HEK293 (cell line): ENCODE measurements at regions not wholly inside any gene's neighbourhood (a gene's known extent, or its start where the extent isn't known, plus 50 kb on each side); places are given as distances from the start of the nearest gene placed in this dataset.

Source experiments
- CTCF ChIA-PET: fragments of 350-600 bp; formaldehyde crosslinking; extraction: SDS; loops from one replicate; lab custom pipeline; 2021; ENCODE audit warnings: antibody characterized with exemption; lab: Yijun Ruan, JAX
- POLR2A ChIA-PET: fragments of 300-600 bp; formaldehyde crosslinking; extraction: SDS; loops from one replicate; lab custom pipeline; 2020; ENCODE audit warnings: antibody characterized with exemption, inconsistent platforms; lab: Yijun Ruan, JAX
- H3K27ac ChIP-seq: fragments of 200-500 bp; sonication (Bioruptor generic); 2 replicates; pipeline ENCODE4 v1.5.1; 2014; ENCODE audit warnings: low read depth, low read length, control low read depth, inconsistent platforms; ENCODE audit errors: extremely low read depth
- H3K36me3 ChIP-seq, 2 experiments: fragments of 200-500 bp in 1 of 2; sonication (Bioruptor generic) in 1 of 2; 1 replicate in 1 of 2; 2 replicates in 1 of 2; pipeline ENCODE4 v1.5.1; 2014 to 2017; ENCODE audit warnings: inconsistent platforms in 2 of 2, low read length in 2 of 2; ENCODE audit not compliant: control insufficient read depth in 2 of 2, insufficient read depth in 1 of 2
- H3K4me1 ChIP-seq: fragments of 200-500 bp; sonication (Bioruptor generic); 2 replicates; pipeline ENCODE4 v1.5.1; 2014; ENCODE audit warnings: mild to moderate bottlenecking, low read length, inconsistent platforms; ENCODE audit not compliant: control insufficient read depth, insufficient read depth
- H3K4me3 ChIP-seq: 2 replicates; pipeline ENCODE4 v1.5.1; 2011; ENCODE audit warnings: low read depth, mild to moderate bottlenecking, control low read depth, low read length, moderate library complexity
- H3K9me3 ChIP-seq: fragments of 200-500 bp; sonication (Bioruptor generic); 2 replicates; pipeline ENCODE4 v1.5.1; 2014; ENCODE audit warnings: low read depth, low read length, inconsistent platforms; ENCODE audit not compliant: control insufficient read depth, insufficient read depth
- ATF2 ChIP-seq: fragments of 450-650 bp; formaldehyde crosslinking; IDR thresholded peaks from 2 replicates; pipeline ENCODE4 v1.5.1; 2016; ENCODE audit warnings: missing biosample characterization, missing genetic modification characterization, low read depth
- PRDM10 ChIP-seq: fragments of 450-650 bp; formaldehyde crosslinking; IDR thresholded peaks from 2 replicates; pipeline ENCODE4 v1.5.1; 2016; ENCODE audit warnings: missing biosample characterization, missing genetic modification characterization
- SCRT2 ChIP-seq: fragments of 450-650 bp; formaldehyde crosslinking; IDR thresholded peaks from 2 replicates; pipeline ENCODE4 v1.5.1; 2016; ENCODE audit warnings: missing biosample characterization, missing genetic modification characterization
- ZFHX2 ChIP-seq: fragments of 450-650 bp; formaldehyde crosslinking; conservative IDR thresholded peaks from 2 replicates; pipeline ENCODE4 v1.5.1; 2016; ENCODE audit warnings: missing biosample characterization, missing genetic modification characterization
- ZFP37 ChIP-seq: fragments of 450-650 bp; formaldehyde crosslinking; IDR thresholded peaks from 2 replicates; pipeline ENCODE4 v1.5.1; 2016; ENCODE audit warnings: missing biosample characterization, missing genetic modification characterization
- ZFP41 ChIP-seq: fragments of 450-650 bp; formaldehyde crosslinking; IDR thresholded peaks from 2 replicates; pipeline ENCODE4 v1.5.1; 2016; ENCODE audit warnings: missing biosample characterization, missing genetic modification characterization, borderline replicate concordance
- ZFP69B ChIP-seq: fragments of 450-650 bp; formaldehyde crosslinking; IDR thresholded peaks from 2 replicates; pipeline ENCODE4 v1.5.1; 2016; ENCODE audit warnings: missing biosample characterization, missing genetic modification characterization
- ZNF148 ChIP-seq: fragments of 450-650 bp; formaldehyde crosslinking; IDR thresholded peaks from 2 replicates; pipeline ENCODE4 v1.5.0; 2017; ENCODE audit warnings: missing biosample characterization, missing genetic modification characterization, borderline replicate concordance
- ZNF398 ChIP-seq: fragments of 450-650 bp; formaldehyde crosslinking; IDR thresholded peaks from 2 replicates; pipeline ENCODE4 v1.5.1; 2017; ENCODE audit warnings: missing biosample characterization, missing genetic modification characterization
- ZNF488 ChIP-seq: fragments of 450-650 bp; formaldehyde crosslinking; IDR thresholded peaks from 2 replicates; pipeline ENCODE4 v1.5.1; 2016; ENCODE audit warnings: missing biosample characterization, missing genetic modification characterization
- ZNF561 ChIP-seq: fragments of 450-650 bp; IDR thresholded peaks from 2 replicates; pipeline ENCODE4 v1.5.1; 2018; ENCODE audit warnings: missing biosample characterization, missing genetic modification characterization, borderline replicate concordance
- ZNF596 ChIP-seq: fragments of 450-650 bp; IDR thresholded peaks from 2 replicates; pipeline ENCODE4 v1.5.0; 2018; ENCODE audit warnings: missing biosample characterization, mild to moderate bottlenecking, missing genetic modification characterization, moderate library complexity
- ZNF701 ChIP-seq: fragments of 450-650 bp; formaldehyde crosslinking; IDR thresholded peaks from 2 replicates; pipeline ENCODE4 v1.5.1; 2016; ENCODE audit warnings: missing biosample characterization, missing genetic modification characterization
- ZNF704 ChIP-seq: fragments of 450-650 bp; formaldehyde crosslinking; IDR thresholded peaks from 2 replicates; pipeline ENCODE4 v1.5.1; 2016; ENCODE audit warnings: missing biosample characterization, missing genetic modification characterization

GRCh38 chr22:26910845-26911244 is 253.5 kb downstream of the MIAT start:
- ChIA-PET POLR2A (no interaction called here), CTCF (interaction anchor here (0.7 kb wide), 1 partner anchor 23 kb away, joined by 3 read pairs; no protein-coding TSS in a partner anchor)
- H3K27ac ChIP-seq = no peak overlapping the region
- TF ChIP-seq ZFHX2 (tag by site-specific recombination) = no peak
- no peak for TF ChIP-seq ZNF398 (tag by site-specific recombination)
- no peak for TF ChIP-seq ZNF596
- no peak for TF ChIP-seq ZNF488 (tag by site-specific recombination)
- no peak for TF ChIP-seq ATF2
- no peak for TF ChIP-seq PRDM10
- TF ChIP-seq ZNF704 (tag by site-specific recombination) = no peak
- no peak for TF ChIP-seq ZFP69B
- no peak for TF ChIP-seq ZFP37 (tag by site-specific recombination)
- no peak for TF ChIP-seq SCRT2
- no peak for TF ChIP-seq ZNF701 (tag by site-specific recombination)
- H3K4me1 ChIP-seq = no peaks in the 10 kb centered on the region
- no peaks in the 10 kb centered on the region; a peak in 1 of 3 replicates for H3K36me3 ChIP-seq
- no peak overlapping the region for H3K4me3 ChIP-seq
- H3K9me3 ChIP-seq = no peaks in the 10 kb centered on the region

- H3K9me3 ChIP-seq = no peaks in the 10 kb centered on the region
- CTCF ChIA-PET = interaction anchor here (0.6 kb wide), 1 partner anchor 160 kb away, joined by 3 read pairs; no protein-coding TSS in a partner anchor
- H3K27ac ChIP-seq = no peak overlapping the region
- TF ChIP-seq ZFHX2 (tag by site-specific recombination) = peak; percentile 26; the same call in 1 of the 2 replicates
- TF ChIP-seq ZFP41 (tag by site-specific recombination) = no peak
- no peak for TF ChIP-seq ZNF561
- TF ChIP-seq ZNF148 = no peak
- no peaks in the 10 kb centered on the region; a peak in 1 of 3 replicates for H3K36me3 ChIP-seq
- POLR2A ChIA-PET = no interaction called here
- no peaks in the 10 kb centered on the region for H3K4me1 ChIP-seq
- no peak overlapping the region for H3K4me3 ChIP-seq
Observed at GRCh38 chr22:26912655-26913345, 255.4 kb downstream of the MIAT start.
